ENCODE measurements at regions not wholly inside any gene's neighbourhood (a gene's known extent, or its start where the extent isn't known, plus 50 kb on each side); places are given as distances from the start of the nearest gene placed in this dataset.

DNA sequence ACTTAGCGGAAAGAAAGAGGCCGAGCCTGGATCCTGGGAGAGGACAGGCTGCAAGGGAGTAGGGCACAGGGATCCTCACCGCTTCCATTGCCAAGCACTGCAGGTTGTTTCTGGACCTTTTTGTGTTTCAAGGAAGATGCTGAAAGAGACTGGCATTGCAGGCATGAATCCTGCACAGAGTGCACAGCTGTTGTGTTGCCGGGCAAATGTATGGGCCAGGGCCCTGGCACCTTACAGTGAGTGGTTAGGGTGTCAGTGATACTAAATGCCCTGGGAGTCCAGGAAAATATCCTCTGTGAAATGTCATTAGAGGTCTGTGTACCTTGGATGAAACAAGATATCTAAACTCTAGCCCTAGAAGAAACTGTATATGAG lies 145.5 kb upstream of the FGGY start:
- TF ChIP-seq, protein P1, sequence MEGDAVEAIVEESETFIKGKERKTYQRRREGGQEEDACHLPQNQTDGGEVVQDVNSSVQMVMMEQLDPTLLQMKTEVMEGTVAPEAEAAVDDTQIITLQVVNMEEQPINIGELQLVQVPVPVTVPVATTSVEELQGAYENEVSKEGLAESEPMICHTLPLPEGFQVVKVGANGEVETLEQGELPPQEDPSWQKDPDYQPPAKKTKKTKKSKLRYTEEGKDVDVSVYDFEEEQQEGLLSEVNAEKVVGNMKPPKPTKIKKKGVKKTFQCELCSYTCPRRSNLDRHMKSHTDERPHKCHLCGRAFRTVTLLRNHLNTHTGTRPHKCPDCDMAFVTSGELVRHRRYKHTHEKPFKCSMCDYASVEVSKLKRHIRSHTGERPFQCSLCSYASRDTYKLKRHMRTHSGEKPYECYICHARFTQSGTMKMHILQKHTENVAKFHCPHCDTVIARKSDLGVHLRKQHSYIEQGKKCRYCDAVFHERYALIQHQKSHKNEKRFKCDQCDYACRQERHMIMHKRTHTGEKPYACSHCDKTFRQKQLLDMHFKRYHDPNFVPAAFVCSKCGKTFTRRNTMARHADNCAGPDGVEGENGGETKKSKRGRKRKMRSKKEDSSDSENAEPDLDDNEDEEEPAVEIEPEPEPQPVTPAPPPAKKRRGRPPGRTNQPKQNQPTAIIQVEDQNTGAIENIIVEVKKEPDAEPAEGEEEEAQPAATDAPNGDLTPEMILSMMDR (IDR thresholded peaks at IDR 0.05; ENCODE audit: poor library complexity), result no peak
- no peak for TF ChIP-seq EZH2phosphoT487 (IDR thresholded peaks at IDR 0.05; ENCODE audit: low read depth, severe bottlenecking, unreplicated experiment)
- TF ChIP-seq EZH2 (IDR thresholded peaks at IDR 0.05; ENCODE audit: borderline replicate concordance), result no peak

Data from hepatocyte (in vitro differentiated cells).